LNCAP (cell line): ENCODE measurements at regions not wholly inside any gene's neighbourhood (a gene's known extent, or its start where the extent isn't known, plus 50 kb on each side); places are given as distances from the start of the nearest gene placed in this dataset.

Source experiments
- CTCF ChIP-seq: fragments of 450-650 bp; IDR thresholded peaks from 2 replicates; pipeline ENCODE4 v1.5.1; 2017; ENCODE audit warnings: mild to moderate bottlenecking

DNA sequence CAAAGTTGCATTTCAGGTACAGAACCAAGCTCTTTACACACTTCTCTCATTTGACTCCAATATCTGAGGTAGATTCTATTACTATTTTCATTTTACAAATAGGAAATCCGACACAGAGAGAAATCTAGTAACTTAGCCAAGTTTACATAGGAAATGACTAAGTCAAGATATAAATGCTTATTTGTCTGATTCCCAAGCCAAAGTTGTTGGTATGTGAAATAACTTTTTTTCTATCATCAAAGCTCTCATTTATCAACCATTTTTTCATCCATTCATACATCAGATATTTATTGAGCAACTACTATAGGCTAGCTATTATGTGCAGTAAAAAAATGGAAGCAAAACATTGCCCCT, 89.2 kb upstream of the MITF start:
- no peak for TF ChIP-seq CTCF

DNA sequence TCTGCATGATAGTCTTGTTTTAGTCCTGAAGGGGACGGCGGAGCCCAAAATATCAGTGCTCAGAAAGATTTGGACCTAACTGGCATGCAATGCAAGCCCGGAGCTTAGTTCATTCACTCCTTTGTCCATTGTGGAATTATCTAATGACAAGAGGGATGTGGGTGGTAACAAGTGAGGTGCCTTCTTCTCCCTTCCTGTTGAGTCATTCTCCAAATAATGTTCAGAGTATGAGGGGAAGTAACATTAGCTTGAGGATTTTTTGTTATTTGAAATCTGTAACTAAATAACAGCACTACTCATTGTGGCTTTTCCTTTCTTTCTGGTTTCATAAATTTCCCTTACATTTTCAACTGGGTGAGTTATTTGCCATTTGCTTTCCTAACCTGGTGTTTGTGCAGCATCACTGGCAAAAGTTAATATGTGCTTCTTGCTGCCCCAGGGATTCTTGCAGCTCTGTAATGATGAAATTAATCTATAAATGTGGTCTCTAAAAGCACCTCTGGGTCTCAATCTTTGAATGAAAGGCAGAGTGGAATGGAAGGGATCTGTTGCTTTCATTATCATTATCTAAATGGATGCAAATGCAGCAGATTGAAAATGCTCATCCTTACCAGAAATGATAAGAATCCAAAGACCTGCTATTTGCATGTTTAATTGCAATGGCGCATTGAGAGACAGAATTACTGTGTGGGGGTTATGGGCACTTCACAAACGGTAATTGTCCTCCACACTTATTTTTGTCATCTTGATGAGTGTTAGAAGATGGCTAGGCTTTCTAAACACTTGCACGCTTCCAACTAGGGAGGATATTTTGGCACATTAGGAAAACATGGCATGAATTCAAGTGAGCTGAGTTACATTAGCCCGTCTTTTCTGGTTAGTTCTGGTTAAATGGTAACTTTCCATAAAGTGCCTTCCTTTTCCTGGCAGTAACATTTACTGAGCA, 89.9 kb upstream of the MITF start:
- TF ChIP-seq CTCF = no peak

DNA sequence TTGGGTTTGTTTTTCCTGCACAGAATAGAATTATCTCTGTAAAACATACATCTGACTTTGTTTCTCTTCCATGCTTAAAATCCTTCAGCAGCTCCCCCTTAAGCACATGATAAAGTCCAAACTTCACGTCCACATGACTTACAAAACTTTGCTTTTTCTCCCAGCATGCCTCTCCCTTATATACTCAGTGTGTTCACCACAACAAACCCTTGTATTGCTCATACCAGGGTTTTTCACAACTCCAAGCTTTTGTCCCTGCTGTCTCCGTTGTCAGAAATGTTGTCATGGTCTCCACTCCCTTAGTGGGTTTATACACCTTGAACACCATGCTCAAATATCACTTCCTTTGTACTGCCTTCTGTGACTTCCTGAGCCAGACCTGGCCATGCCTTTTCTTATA, 91.1 kb upstream of the MITF start:
- no peak for TF ChIP-seq CTCF

- no peak for TF ChIP-seq CTCF
These were observed 91.7 kb upstream of the MITF start for GRCh38 chr3:69647511-69648110.

- no peak for TF ChIP-seq CTCF
These were observed 92.2 kb upstream of the MITF start for GRCh38 chr3:69647081-69647480.

GRCh38 chr3:69646287-69647067, 92.8 kb upstream of the MITF start:
- no peak for TF ChIP-seq CTCF

GRCh38 chr3:69642606-69643005, 96.7 kb upstream of the MITF start:
- no peak for TF ChIP-seq CTCF
